HepG2 (cell line): ENCODE measurements at regions not wholly inside any gene's neighbourhood (a gene's known extent, or its start where the extent isn't known, plus 50 kb on each side); places are given as distances from the start of the nearest gene placed in this dataset.

Source experiments
- ATAC-seq: fragments of 200-7000 bp; cut with Tn5 transposase; 3 replicates; pipeline ENCODE4 v1.9.1; 2020; ENCODE audit warnings: mild to moderate bottlenecking, moderate library complexity
- BruUV-seq: library from RNA; stranded (reverse); fragments of 400-500 nt; replicated peaks from 2 replicates; lab custom pipeline; 2021; lab: Mats Ljungman, UMichigan
- CTCF ChIA-PET: fragments of 300-600 bp; formaldehyde crosslinking; extraction: SDS; loops from one replicate; lab custom pipeline; 2021; ENCODE audit warnings: low total read pairs, inconsistent platforms, low intra/inter-chr PET ratio; lab: Yijun Ruan, JAX
- POLR2A ChIA-PET: fragments of 350-600 bp; sonication (Branson Sonifier 250); formaldehyde crosslinking; loops from one replicate; lab custom pipeline; 2020; ENCODE audit warnings: antibody characterized with exemption, inconsistent platforms; lab: Yijun Ruan, JAX
- DNase-seq: peaks from one replicate; pipeline ENCODE4 v3.0.0-alpha.2; 2015; ENCODE audit warnings: low spot score
- FAIRE-seq: peaks from 3 replicates; lab custom pipeline; 2011; peaks lifted over from hg19 to GRCh38; lab: Jason Lieb, UNC
- H2AFZ ChIP-seq: one replicate; pipeline ENCODE4 v1.6.1; 2011; ENCODE audit warnings: low read length, inconsistent platforms
- H3K27ac ChIP-seq: fragments of 300-600 bp; 3 replicates; pipeline ENCODE4 v1.8.0; 2011; ENCODE audit warnings: mixed run types, mild to moderate bottlenecking, mixed read lengths, low read length, inconsistent platforms; ENCODE audit not compliant: insufficient read depth; ENCODE audit errors: extremely low read length
- H3K27me3 ChIP-seq, 2 experiments: fragments of 200-600 bp in 1 of 2; 2 replicates in 1 of 2; 3 replicates in 1 of 2; pipeline versions ENCODE4 v1.6.0 to v1.8.0; 2011; ENCODE audit warnings: low read length in 2 of 2, mild to moderate bottlenecking in 2 of 2, moderate library complexity in 2 of 2, inconsistent platforms in 1 of 2; ENCODE audit not compliant: insufficient read depth in 2 of 2, control insufficient read depth in 1 of 2
- H3K36me3 ChIP-seq, 2 experiments: fragments of 200-600 bp in 1 of 2; replicated peaks in 1 of 2; 2 replicates in 1 of 2; 3 replicates in 1 of 2; pipeline versions ENCODE4 v1.5.1 to v1.8.0; 2011; ENCODE audit warnings: low read length in 2 of 2, inconsistent platforms in 1 of 2; ENCODE audit not compliant: insufficient read depth in 2 of 2, control insufficient read depth in 1 of 2
- H3K4me1 ChIP-seq: 2 replicates; pipeline ENCODE4 v1.5.1; 2012; ENCODE audit warnings: low read length, inconsistent platforms; ENCODE audit not compliant: insufficient read depth
- H3K4me2 ChIP-seq: 2 replicates; pipeline ENCODE4 v1.6.0; 2011; ENCODE audit warnings: low read depth, low read length, inconsistent platforms
- H3K4me3 ChIP-seq, 3 experiments: fragments of 200-600 bp in 1 of 3; sonication (generic), shearing (Covaris generic) in 1 of 3; replicated peaks in 1 of 3; 2 replicates each; pipeline ENCODE4 v1.5.1; 2011 to 2016; ENCODE audit warnings: low read length in 3 of 3, inconsistent platforms in 2 of 3, low read depth in 2 of 3, mild to moderate bottlenecking in 2 of 3, control low read depth in 1 of 3, mixed read lengths in 1 of 3; ENCODE audit not compliant: insufficient read depth in 1 of 3
- H3K79me2 ChIP-seq: one replicate; pipeline ENCODE4 v1.6.1; 2011; ENCODE audit warnings: low read length, inconsistent platforms; ENCODE audit not compliant: insufficient read depth
- H3K9ac ChIP-seq: 2 replicates; pipeline ENCODE4 v1.6.0; 2011; ENCODE audit warnings: mild to moderate bottlenecking, low read depth, low read length, inconsistent platforms; ENCODE audit not compliant: insufficient read depth
- H3K9me3 ChIP-seq: 2 replicates; pipeline ENCODE4 v1.5.1; 2012; ENCODE audit warnings: mild to moderate bottlenecking, low read length
- H4K20me1 ChIP-seq: 2 replicates; pipeline ENCODE4 v1.6.0; 2011; ENCODE audit warnings: inconsistent platforms, mild to moderate bottlenecking, low read length, moderate library complexity; ENCODE audit not compliant: insufficient read depth
- AHR ChIP-seq: IDR thresholded peaks from 2 replicates; pipeline ENCODE4 v1.6.1; 2018; ENCODE audit warnings: missing genetic modification reagents, missing compliant biosample characterization
- DRAP1 ChIP-seq: IDR thresholded peaks from 2 replicates; pipeline ENCODE4 v1.6.1; 2016; ENCODE audit warnings: missing genetic modification reagents, missing compliant biosample characterization
- HDAC1 ChIP-seq: sonication (generic); formaldehyde crosslinking; IDR thresholded peaks from 2 replicates; pipeline ENCODE4 v1.5.1; 2020; ENCODE audit warnings: mild to moderate bottlenecking, missing genetic modification reagents
- PATZ1 ChIP-seq: sonication (generic); formaldehyde crosslinking; IDR thresholded peaks from 2 replicates; pipeline ENCODE4 v1.4.0; 2020; ENCODE audit warnings: missing genetic modification reagents
- PHF20 ChIP-seq: sonication (generic); formaldehyde crosslinking; IDR thresholded peaks from 2 replicates; pipeline ENCODE4 v1.5.0; 2020; ENCODE audit warnings: mild to moderate bottlenecking, missing genetic modification reagents
- PPARG ChIP-seq: conservative IDR thresholded peaks from 2 replicates; pipeline ENCODE4 v1.6.1; 2016; ENCODE audit warnings: missing biosample characterization, missing genetic modification reagents
- SMC3 ChIP-seq: IDR thresholded peaks from 2 replicates; pipeline ENCODE4 v1.6.1; 2011; ENCODE audit warnings: low read length, improper control_type of control experiment
- SYNCRIP ChIP-seq: fragments of 200-400 bp; formaldehyde crosslinking; IDR thresholded peaks from 2 replicates; pipeline ENCODE4 v1.6.1; 2018; ENCODE audit warnings: mild to moderate bottlenecking, low read depth, low read length; ENCODE audit not compliant: insufficient read depth
- TEAD3 ChIP-seq: optimal IDR thresholded peaks from 2 replicates; pipeline ENCODE3; 2016; ENCODE audit warnings: borderline replicate concordance
- THAP7 ChIP-seq: sonication (generic); formaldehyde crosslinking; IDR thresholded peaks from 2 replicates; pipeline ENCODE4 v1.8.1; 2023; ENCODE audit warnings: mild to moderate bottlenecking, missing genetic modification reagents
- YEATS2 ChIP-seq: sonication (generic); formaldehyde crosslinking; IDR thresholded peaks from 2 replicates; pipeline ENCODE4 v1.4.0; 2020; ENCODE audit warnings: missing genetic modification reagents, borderline replicate concordance
- ZBTB25 ChIP-seq: IDR thresholded peaks from 2 replicates; pipeline ENCODE4 v1.6.1; 2018; ENCODE audit warnings: missing genetic modification reagents
- ZNF263 ChIP-seq: sonication (generic); formaldehyde crosslinking; IDR thresholded peaks from 2 replicates; pipeline ENCODE4 v1.4.0; 2020; ENCODE audit warnings: missing genetic modification reagents
- ZNF350 ChIP-seq: sonication (generic); formaldehyde crosslinking; IDR thresholded peaks from 2 replicates; pipeline ENCODE4 v1.4.0; 2020; ENCODE audit warnings: mild to moderate bottlenecking, low read depth, missing genetic modification reagents, borderline replicate concordance
- ZNF607 ChIP-seq: sonication (generic); formaldehyde crosslinking; IDR thresholded peaks from 2 replicates; pipeline ENCODE4 v1.5.1; 2020; ENCODE audit warnings: missing genetic modification reagents, mild to moderate bottlenecking, borderline replicate concordance
- ZNF780A ChIP-seq: sonication (generic); formaldehyde crosslinking; IDR thresholded peaks from 2 replicates; pipeline ENCODE4 v1.8.0; 2022; ENCODE audit warnings: mild to moderate bottlenecking, missing genetic modification reagents, moderate library complexity
- ZNF816 ChIP-seq: sonication (generic); formaldehyde crosslinking; IDR thresholded peaks from 2 replicates; pipeline ENCODE4 v1.8.0; 2022; ENCODE audit warnings: missing genetic modification reagents, mild to moderate bottlenecking, borderline replicate concordance
- ZNF883 ChIP-seq: sonication (generic); formaldehyde crosslinking; IDR thresholded peaks from 2 replicates; pipeline ENCODE4 v1.5.1; 2020; ENCODE audit warnings: mild to moderate bottlenecking, missing genetic modification reagents; ENCODE audit errors: not compliant biosample characterization
- WGBS: methylation state at CpG from one replicate; pipeline ENCODE4 v1.1.6; 2017; ENCODE audit warnings: low lambda C conversion rate; 5-methylcytosine and 5-hydroxymethylcytosine counted together
- in situ Hi-C: cut with HindIII; loops from 2 replicates; pipeline ENCODE4 v1.10.0; 2017; ENCODE audit warnings: low pct_unique_long_range_greater_than_20kb; ENCODE audit not compliant: extremely low pct_ligation_motif_present
- intact Hi-C: fragments of 100-400 bp; cut with micrococcal nuclease; formaldehyde crosslinking; loops from one replicate; pipeline ENCODE4 v1.10.0; 2022; ENCODE audit not compliant: unreplicated experiment

GRCh38 chr14:66076176-66076575, 410.0 kb upstream of the CCDC196 start (continued):
- TF ChIP-seq ZNF883 (CRISPR knock-in tag): no peak
- TF ChIP-seq SYNCRIP: no peak
- TF ChIP-seq ZNF780A (CRISPR knock-in tag): no peak
- no peak for TF ChIP-seq PATZ1 (CRISPR knock-in tag)
- no peak for TF ChIP-seq YEATS2 (CRISPR knock-in tag)
- TF ChIP-seq, all 625 proteins: peak for 0

- Histone ChIP-seq H3K4me3 (no peak overlapping the region), H3K4me1 (no peaks in the 10 kb centered on the region), H3K27ac (no peak overlapping the region), H3K9me3 (no peaks in the 10 kb centered on the region), H3K36me3 (no peaks in the 10 kb centered on the region), H2AFZ (no peak overlapping the region), H3K4me2 (no peak overlapping the region), H4K20me1 (no peaks in the 10 kb centered on the region), H3K79me2 (no peaks in the 10 kb centered on the region), H3K9ac (no peak overlapping the region), H3K27me3 (peaks cover 0 to 26% of the 10 kb centered on the region in 2 experiments; a peak in 3 of 5 replicates)
- FAIRE-seq (no peak), ATAC-seq (no peak), DNase-seq (no peak)
- intact Hi-C loops: loop anchor here (10.0 kb wide), 1 partner anchor 663 kb away; the partner anchor contains the start of gene FUT8
- CTCF ChIA-PET: no interaction called here
- POLR2A ChIA-PET: no interaction called here
- TF ChIP-seq HDAC1 (CRISPR knock-in tag): no peak
- no peak for TF ChIP-seq ZNF816 (CRISPR knock-in tag)
- TF ChIP-seq DRAP1 (CRISPR knock-in tag): no peak
- TF ChIP-seq TEAD3 (CRISPR knock-in tag): no peak
- TF ChIP-seq ZNF263 (CRISPR knock-in tag): no peak
- no peak for TF ChIP-seq THAP7 (CRISPR knock-in tag)
- no peak for TF ChIP-seq AHR (CRISPR knock-in tag)
- TF ChIP-seq SMC3: no peak
- TF ChIP-seq PPARG (CRISPR knock-in tag): no peak
- no peak for TF ChIP-seq ZBTB25 (CRISPR knock-in tag)
- TF ChIP-seq PHF20: no peak
- no peak for TF ChIP-seq ZNF607 (CRISPR knock-in tag)
- no peak for TF ChIP-seq ZNF350 (CRISPR knock-in tag)
- in situ Hi-C loops: no loop called here
- WGBS: 0% methylated on average over 5 of the region's 5 CpGs
- BruUV-seq: no TSS peak
Measured at GRCh38 chr14:66078006-66078405, 408.2 kb upstream of the CCDC196 start.
